ENCODE measurements at regions not wholly inside any gene's neighbourhood (a gene's known extent, or its start where the extent isn't known, plus 50 kb on each side); places are given as distances from the start of the nearest gene placed in this dataset.

GRCh38 chr2:65798641-65799040 lies 366.2 kb upstream of the SPRED2 start:
- in situ Hi-C loops (cut with HindIII; ENCODE audit: low pct_ligation_motif_present, low sequenced_read_pairs) = no loop called here
- H3K27ac ChIP-seq = no peak overlapping the region
- no peaks in the 10 kb centered on the region for H3K36me3 ChIP-seq (replicated peaks)
- H3K4me3 ChIP-seq (ENCODE audit: low read depth, low read length) = no peak overlapping the region
- DNase-seq = no peak
- TF ChIP-seq, protein P1, sequence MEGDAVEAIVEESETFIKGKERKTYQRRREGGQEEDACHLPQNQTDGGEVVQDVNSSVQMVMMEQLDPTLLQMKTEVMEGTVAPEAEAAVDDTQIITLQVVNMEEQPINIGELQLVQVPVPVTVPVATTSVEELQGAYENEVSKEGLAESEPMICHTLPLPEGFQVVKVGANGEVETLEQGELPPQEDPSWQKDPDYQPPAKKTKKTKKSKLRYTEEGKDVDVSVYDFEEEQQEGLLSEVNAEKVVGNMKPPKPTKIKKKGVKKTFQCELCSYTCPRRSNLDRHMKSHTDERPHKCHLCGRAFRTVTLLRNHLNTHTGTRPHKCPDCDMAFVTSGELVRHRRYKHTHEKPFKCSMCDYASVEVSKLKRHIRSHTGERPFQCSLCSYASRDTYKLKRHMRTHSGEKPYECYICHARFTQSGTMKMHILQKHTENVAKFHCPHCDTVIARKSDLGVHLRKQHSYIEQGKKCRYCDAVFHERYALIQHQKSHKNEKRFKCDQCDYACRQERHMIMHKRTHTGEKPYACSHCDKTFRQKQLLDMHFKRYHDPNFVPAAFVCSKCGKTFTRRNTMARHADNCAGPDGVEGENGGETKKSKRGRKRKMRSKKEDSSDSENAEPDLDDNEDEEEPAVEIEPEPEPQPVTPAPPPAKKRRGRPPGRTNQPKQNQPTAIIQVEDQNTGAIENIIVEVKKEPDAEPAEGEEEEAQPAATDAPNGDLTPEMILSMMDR (IDR thresholded peaks at IDR 0.05; ENCODE audit: low read depth, low read length, missing control alignments) = no peak
- H3K27me3 ChIP-seq (replicated peaks) = no peaks in the 10 kb centered on the region

- no peak for DNase-seq
- H3K36me3 ChIP-seq (replicated peaks) = no peaks in the 10 kb centered on the region
- in situ Hi-C loops (cut with HindIII; ENCODE audit: low pct_ligation_motif_present, low sequenced_read_pairs) = no loop called here
- H3K27me3 ChIP-seq (replicated peaks) = no peaks in the 10 kb centered on the region
- H3K4me3 ChIP-seq (ENCODE audit: low read depth, low read length) = no peak overlapping the region
- TF ChIP-seq, protein P1 (IDR thresholded peaks at IDR 0.05; ENCODE audit: low read depth, low read length, missing control alignments) = no peak
- no peak overlapping the region for H3K27ac ChIP-seq
Observed at GRCh38 chr2:65794994-65795393, 362.6 kb upstream of the SPRED2 start.

DNA sequence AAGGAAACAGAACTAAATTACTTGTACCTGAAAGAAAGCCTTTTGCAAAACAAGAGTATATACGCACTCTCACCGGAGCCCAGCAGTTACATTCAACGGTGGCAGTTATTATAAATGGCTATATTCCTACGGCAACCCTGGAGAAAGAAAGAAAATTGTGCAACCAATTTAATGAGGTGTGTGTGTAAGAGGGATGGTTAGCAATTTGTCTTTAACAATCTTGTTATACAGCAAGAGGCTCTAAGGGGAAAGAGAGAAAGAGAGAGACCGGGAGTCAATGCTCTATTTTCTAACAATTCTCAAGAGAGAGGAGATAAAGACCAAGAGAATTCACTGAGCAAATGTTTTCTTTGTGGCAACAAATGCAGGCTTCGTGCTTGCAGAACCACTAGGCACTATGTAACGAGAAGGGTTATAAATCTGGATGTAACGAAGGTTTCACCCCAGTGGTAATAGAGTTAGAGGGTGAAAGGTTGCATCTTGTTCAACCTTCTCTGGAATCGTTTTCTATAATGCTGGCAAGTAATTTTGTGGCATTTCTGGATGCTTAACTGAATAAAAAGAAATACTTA lies 359.1 kb upstream of the SPRED2 start:
- in situ Hi-C loops (cut with HindIII; ENCODE audit: low pct_ligation_motif_present, low sequenced_read_pairs) = no loop called here
- DNase-seq = no peak
- TF ChIP-seq, protein P1 (IDR thresholded peaks at IDR 0.05; ENCODE audit: low read depth, low read length, missing control alignments) = no peak
- Histone ChIP-seq H3K4me3 (ENCODE audit: low read depth, low read length) (no peak overlapping the region), H3K27ac (no peak overlapping the region), H3K27me3 (replicated peaks) (no peaks in the 10 kb centered on the region), H3K36me3 (replicated peaks) (no peaks in the 10 kb centered on the region)

DNA sequence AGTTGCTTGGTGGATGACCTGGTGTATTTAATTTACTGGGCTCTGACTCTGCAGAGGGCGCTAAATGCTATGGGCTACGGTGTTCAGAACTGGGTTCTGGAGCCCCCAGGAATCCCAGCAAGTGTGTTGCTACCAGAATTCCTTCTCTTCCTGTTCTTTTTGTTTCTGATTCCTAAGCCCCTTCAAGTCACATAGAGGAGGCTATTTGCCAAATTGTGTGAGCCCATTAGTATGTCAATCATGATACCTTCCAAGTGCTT lies 358.2 kb upstream of the SPRED2 start:
- no peak for DNase-seq
- H3K27ac ChIP-seq = no peak overlapping the region
- TF ChIP-seq, protein P1 (IDR thresholded peaks at IDR 0.05; ENCODE audit: low read depth, low read length, missing control alignments) = no peak
- in situ Hi-C loops (cut with HindIII; ENCODE audit: low pct_ligation_motif_present, low sequenced_read_pairs) = no loop called here
- no peaks in the 10 kb centered on the region for H3K36me3 ChIP-seq (replicated peaks)
- no peak overlapping the region for H3K4me3 ChIP-seq (ENCODE audit: low read depth, low read length)
- no peaks in the 10 kb centered on the region for H3K27me3 ChIP-seq (replicated peaks)

DNA sequence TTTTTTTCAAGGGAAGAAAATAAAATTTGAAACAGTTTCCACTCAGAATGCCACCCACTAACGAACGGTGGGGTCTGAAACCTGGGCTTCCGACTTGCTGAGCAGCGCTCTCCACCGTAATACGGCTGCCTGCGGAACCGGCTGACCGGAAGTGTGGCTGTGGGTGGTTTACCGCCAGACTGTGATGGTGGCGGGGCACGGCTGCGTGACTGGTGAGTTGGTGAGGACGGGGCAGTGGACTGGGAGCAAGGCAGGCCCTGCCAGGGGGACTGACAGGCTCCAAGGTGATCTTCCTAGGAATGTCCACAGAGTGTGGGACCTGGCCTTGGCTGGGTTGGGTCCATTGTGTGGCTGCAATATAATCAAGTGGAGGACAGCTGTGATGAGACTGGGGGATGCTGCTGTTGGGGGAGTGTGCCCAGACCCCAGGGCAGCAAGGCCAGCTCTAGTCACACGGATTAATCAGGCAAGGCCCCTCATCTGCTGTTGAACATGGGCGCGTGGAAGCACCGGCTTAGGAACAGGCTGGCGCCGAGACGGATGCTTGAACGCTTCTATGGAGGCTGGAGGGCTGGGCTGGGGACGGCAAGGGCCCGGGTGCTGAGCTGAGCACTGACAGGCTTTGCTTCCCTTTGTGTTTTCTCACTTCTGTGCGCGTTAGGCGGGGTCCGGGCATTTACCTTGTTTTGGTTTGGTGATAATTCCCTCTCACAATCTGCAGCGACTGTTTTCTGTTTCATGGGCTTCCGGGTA lies 357.7 kb upstream of the SPRED2 start:
- no peaks in the 10 kb centered on the region for H3K27me3 ChIP-seq (replicated peaks)
- H3K4me3 ChIP-seq (ENCODE audit: low read depth, low read length) = no peak overlapping the region
- in situ Hi-C loops (cut with HindIII; ENCODE audit: low pct_ligation_motif_present, low sequenced_read_pairs) = no loop called here
- H3K27ac ChIP-seq = no peak overlapping the region
- DNase-seq = no peak
- TF ChIP-seq, protein P1 (IDR thresholded peaks at IDR 0.05; ENCODE audit: low read depth, low read length, missing control alignments) = no peak
- H3K36me3 ChIP-seq (replicated peaks) = no peaks in the 10 kb centered on the region

- Histone ChIP-seq H3K27ac (no peak overlapping the region), H3K27me3 (replicated peaks) (no peaks in the 10 kb centered on the region), H3K36me3 (replicated peaks) (no peaks in the 10 kb centered on the region), H3K4me3 (ENCODE audit: low read depth, low read length) (no peak overlapping the region)
- in situ Hi-C loops (cut with HindIII; ENCODE audit: low pct_ligation_motif_present, low sequenced_read_pairs) = no loop called here
- DNase-seq = no peak
- TF ChIP-seq, protein P1 (IDR thresholded peaks at IDR 0.05; ENCODE audit: low read depth, low read length, missing control alignments) = no peak
Observed at GRCh38 chr2:65788556-65788955, 356.2 kb upstream of the SPRED2 start.
